Astrocyte of the cerebellum (primary cell): ENCODE measurements at regions not wholly inside any gene's neighbourhood (a gene's known extent, or its start where the extent isn't known, plus 50 kb on each side); places are given as distances from the start of the nearest gene placed in this dataset.

Source experiments
- DNase-seq: peaks from one replicate; pipeline ENCODE4 v3.0.0-alpha.2; 2011; ENCODE audit warnings: low read depth
- H3K4me3 ChIP-seq: 2 replicates; pipeline ENCODE4 v1.5.1; 2011; ENCODE audit warnings: mild to moderate bottlenecking, low read depth, low read length, moderate library complexity
- in situ Hi-C: cut with HindIII; loops from 2 replicates; pipeline ENCODE4 v1.10.0; 2017; ENCODE audit warnings: low sequenced_read_pairs
- TF ChIP-seq, protein P1 (sequence below): IDR thresholded peaks from 2 replicates; pipeline ENCODE4 v1.5.1; 2012; ENCODE audit warnings: low read length, low read depth, moderate library complexity, mild to moderate bottlenecking; ENCODE audit errors: missing control alignments

DNA sequence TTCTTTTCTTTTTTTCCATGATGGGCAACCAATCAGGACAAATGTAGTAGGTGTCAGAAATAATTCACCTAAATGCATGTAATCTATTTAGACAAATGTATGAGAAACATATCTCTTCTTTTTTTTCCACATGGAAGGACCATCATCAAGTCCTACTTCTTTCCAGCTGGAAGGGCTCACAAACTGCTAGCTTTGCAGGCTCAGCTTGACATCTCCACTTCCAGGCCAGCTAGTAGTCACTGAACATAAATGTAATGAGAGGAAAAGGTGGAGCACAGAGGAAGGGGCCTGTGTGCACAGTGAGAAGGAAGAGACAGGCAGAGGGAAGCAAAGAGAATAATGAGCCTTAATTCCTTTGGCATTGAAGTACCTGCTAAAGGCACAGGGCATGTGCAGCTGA is 504.9 kb downstream of the MCTP2 start:
- in situ Hi-C loops, result no loop called here
- DNase-seq, result no peak
- TF ChIP-seq, protein P1, sequence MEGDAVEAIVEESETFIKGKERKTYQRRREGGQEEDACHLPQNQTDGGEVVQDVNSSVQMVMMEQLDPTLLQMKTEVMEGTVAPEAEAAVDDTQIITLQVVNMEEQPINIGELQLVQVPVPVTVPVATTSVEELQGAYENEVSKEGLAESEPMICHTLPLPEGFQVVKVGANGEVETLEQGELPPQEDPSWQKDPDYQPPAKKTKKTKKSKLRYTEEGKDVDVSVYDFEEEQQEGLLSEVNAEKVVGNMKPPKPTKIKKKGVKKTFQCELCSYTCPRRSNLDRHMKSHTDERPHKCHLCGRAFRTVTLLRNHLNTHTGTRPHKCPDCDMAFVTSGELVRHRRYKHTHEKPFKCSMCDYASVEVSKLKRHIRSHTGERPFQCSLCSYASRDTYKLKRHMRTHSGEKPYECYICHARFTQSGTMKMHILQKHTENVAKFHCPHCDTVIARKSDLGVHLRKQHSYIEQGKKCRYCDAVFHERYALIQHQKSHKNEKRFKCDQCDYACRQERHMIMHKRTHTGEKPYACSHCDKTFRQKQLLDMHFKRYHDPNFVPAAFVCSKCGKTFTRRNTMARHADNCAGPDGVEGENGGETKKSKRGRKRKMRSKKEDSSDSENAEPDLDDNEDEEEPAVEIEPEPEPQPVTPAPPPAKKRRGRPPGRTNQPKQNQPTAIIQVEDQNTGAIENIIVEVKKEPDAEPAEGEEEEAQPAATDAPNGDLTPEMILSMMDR, result no peak
- no peak overlapping the region for H3K4me3 ChIP-seq

DNA sequence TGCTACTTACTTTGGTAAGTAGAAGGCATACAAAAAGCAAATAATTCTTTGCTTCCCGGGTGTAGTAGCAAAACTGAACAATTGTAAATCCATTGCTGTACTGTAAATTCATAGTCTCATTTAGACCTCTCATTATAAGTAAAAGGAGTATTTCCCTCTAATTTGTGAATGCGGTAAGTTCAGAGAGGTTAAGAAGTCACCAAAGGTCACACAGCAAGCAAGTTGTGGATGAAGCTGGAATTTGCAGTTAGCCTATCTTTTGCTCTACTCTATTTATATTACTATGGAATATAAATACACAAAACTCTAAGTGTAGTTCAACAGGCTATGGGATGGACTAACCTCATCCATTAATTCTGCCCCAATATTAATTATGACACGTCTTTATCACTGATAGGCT is 508.3 kb downstream of the MCTP2 start:
- no peak overlapping the region for H3K4me3 ChIP-seq
- TF ChIP-seq, protein P1, result no peak
- in situ Hi-C loops, result no loop called here
- DNase-seq, result no peak

DNA sequence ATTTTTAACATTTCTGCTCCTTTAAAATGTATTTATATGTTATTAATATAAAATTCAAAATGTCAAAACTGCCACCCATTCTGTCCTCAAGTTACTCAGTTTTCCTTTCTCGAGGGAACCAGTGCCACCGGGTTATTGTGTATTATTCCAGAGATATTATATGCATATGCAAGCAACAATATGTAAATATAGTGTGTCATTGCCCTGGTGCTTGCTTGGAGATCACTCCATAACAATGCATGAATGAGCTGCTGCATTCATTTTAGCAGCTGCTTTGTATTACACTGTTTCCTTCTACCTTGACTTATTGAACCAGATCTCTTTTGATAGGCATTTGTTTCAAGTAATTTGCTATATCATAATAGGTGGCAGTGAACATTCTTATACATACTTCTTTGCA is 509.1 kb downstream of the MCTP2 start:
- H3K4me3 ChIP-seq, result no peak overlapping the region
- no peak for DNase-seq
- in situ Hi-C loops, result no loop called here

DNA sequence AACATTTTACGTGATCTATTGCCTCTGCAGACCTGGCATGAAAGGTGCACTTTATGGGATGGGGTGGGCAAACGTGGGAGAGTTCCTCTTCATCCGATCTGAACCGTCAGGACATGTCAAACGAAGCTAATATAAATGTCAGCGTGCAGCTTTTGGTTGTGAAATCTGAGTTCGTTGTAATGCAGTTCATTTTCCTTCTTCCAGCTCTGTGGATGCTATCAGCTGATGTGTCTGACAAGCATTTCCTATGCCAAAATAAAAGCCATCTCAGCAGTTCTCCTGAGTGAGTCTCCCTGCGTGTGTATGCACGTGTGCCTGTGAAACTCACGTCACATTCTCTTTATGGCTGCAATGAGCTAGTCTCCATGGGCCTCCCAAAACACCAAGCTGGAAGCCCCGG is 512.3 kb downstream of the MCTP2 start:
- no peak for DNase-seq
- TF ChIP-seq, protein P1, result no peak

More for the DNA sequence above, 509.1 kb downstream of the MCTP2 start:
- TF ChIP-seq, protein P1, result no peak

DNA sequence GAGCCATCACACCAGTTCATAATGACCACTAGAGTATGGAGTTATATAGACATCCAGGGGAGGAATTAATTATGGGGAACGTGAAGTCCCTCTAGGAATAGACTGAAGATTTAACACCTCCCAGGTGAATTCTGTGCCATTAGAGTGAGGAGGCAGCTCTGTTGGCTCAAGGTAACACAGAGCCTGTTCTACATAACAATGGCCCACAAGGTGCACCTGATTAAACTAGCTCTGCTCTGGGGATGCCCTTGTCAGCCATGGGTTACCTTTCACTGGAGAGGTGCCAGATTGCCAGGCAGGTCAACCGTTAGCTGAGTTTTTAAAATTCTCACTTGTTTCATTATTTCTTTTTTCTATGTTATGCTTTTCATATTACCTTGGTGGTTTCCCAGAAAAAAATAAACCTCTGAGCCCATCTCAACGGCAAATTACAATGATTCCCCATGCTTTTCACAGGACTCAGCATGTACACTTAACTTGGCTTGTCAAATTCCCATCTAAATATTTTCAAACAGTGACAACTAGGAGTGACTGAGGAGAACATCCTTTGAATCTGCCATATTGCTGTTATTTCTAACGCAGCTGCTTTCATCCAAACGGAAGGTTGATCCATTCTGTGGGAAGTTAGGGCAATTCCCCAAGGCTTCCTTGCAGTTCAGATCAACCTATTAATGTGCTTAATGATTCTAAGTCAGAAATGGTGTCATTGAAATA is 512.9 kb downstream of the MCTP2 start:
- DNase-seq, result no peak
- no peak overlapping the region for H3K4me3 ChIP-seq
- TF ChIP-seq, protein P1, result no peak
- in situ Hi-C loops, result no loop called here

More for the DNA sequence above, 512.3 kb downstream of the MCTP2 start:
- no peak overlapping the region for H3K4me3 ChIP-seq
- in situ Hi-C loops, result no loop called here

DNA sequence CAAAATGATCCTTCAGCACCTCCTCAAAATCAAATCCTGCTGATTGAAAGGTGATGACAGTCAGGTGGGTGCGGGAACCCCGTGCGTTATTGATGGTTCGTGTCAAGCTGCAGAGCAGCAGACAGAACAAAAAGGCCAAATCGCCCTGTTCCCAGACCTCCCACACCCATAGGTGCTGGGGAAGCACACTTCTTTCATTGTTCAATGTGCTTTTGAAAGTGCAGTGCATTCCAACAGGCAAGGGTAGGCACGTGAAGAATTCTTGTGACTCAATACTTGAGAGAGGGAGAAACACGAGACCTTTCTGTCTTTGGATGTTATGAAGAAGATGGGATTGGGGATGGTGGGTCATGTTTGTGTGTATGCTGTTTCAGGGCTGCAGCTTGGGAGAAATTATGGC is 514.0 kb downstream of the MCTP2 start:
- no peak for DNase-seq
- H3K4me3 ChIP-seq, result no peak overlapping the region
- in situ Hi-C loops, result no loop called here
- TF ChIP-seq, protein P1, result no peak
